H9 (cell line): ENCODE measurements at regions not wholly inside any gene's neighbourhood (a gene's known extent, or its start where the extent isn't known, plus 50 kb on each side); places are given as distances from the start of the nearest gene placed in this dataset.

ENCODE experiments used
- DNase-seq: peaks from one replicate; pipeline ENCODE4 v3.0.0-alpha.2; 2017
- H2AFZ ChIP-seq: one replicate; pipeline ENCODE4 v1.6.1; 2013; ENCODE audit warnings: mild to moderate bottlenecking, low read length, control low read depth, moderate library complexity
- H2AK5ac ChIP-seq: 2 replicates; pipeline ENCODE4 v1.6.1; 2013; ENCODE audit warnings: low read length, control low read depth, mixed read lengths; ENCODE audit not compliant: insufficient read length
- H2BK120ac ChIP-seq: one replicate; pipeline ENCODE4 v1.6.1; 2013; ENCODE audit warnings: low read depth, mild to moderate bottlenecking, low read length, control low read depth, inconsistent platforms; ENCODE audit not compliant: poor library complexity, severe bottlenecking
- H2BK12ac ChIP-seq: 2 replicates; pipeline ENCODE4 v1.6.1; 2013; ENCODE audit warnings: low read length, control low read depth, mixed read lengths, low read depth; ENCODE audit not compliant: insufficient read length
- H2BK15ac ChIP-seq: 2 replicates; pipeline ENCODE4 v1.6.1; 2013; ENCODE audit warnings: low read depth, low read length, control low read depth
- H2BK20ac ChIP-seq: one replicate; pipeline ENCODE4 v1.6.1; 2013; ENCODE audit warnings: low read depth, mild to moderate bottlenecking, low read length, control low read depth, inconsistent platforms; ENCODE audit not compliant: poor library complexity, severe bottlenecking
- H2BK5ac ChIP-seq: 2 replicates; pipeline ENCODE4 v1.6.1; 2013; ENCODE audit warnings: low read length, control low read depth, mixed read lengths; ENCODE audit not compliant: insufficient read length
- H3K14ac ChIP-seq: 2 replicates; pipeline ENCODE4 v1.6.1; 2013; ENCODE audit warnings: low read length, control low read depth; ENCODE audit not compliant: insufficient read depth
- H3K18ac ChIP-seq: 2 replicates; pipeline ENCODE4 v1.6.1; 2013; ENCODE audit warnings: low read depth, mild to moderate bottlenecking, mixed read lengths, low read length, control low read depth; ENCODE audit not compliant: insufficient read length
- H3K23ac ChIP-seq: 2 replicates; pipeline ENCODE4 v1.6.1; 2013; ENCODE audit warnings: low read length, control low read depth, mixed read lengths, low read depth; ENCODE audit not compliant: insufficient read length
- H3K23me2 ChIP-seq: 2 replicates; pipeline ENCODE4 v1.6.1; 2013; ENCODE audit warnings: low read depth, mild to moderate bottlenecking, mixed read lengths, low read length, control low read depth; ENCODE audit not compliant: insufficient read length, poor library complexity, severe bottlenecking
- H3K27ac ChIP-seq: 2 replicates; pipeline ENCODE4 v1.5.1; 2013; ENCODE audit warnings: low read length, control low read depth, mixed read lengths, low read depth; ENCODE audit not compliant: insufficient read length
- H3K27me3 ChIP-seq: 2 replicates; pipeline ENCODE4 v1.6.1; 2013; ENCODE audit warnings: low read length, control low read depth, inconsistent platforms; ENCODE audit not compliant: insufficient read depth
- H3K4ac ChIP-seq: 2 replicates; pipeline ENCODE4 v1.6.1; 2013; ENCODE audit warnings: low read depth, mild to moderate bottlenecking, control low read depth, inconsistent platforms, low read length, moderate library complexity
- H3K4me1 ChIP-seq: 2 replicates; pipeline ENCODE4 v1.6.1; 2013; ENCODE audit warnings: low read length, control low read depth, inconsistent platforms; ENCODE audit not compliant: insufficient read depth
- H3K4me2 ChIP-seq: 2 replicates; pipeline ENCODE4 v1.6.1; 2013; ENCODE audit warnings: low read length, control low read depth, mixed read lengths; ENCODE audit not compliant: insufficient read length, insufficient read depth
- H3K56ac ChIP-seq: 2 replicates; pipeline ENCODE4 v1.6.1; 2013; ENCODE audit warnings: low read depth, mild to moderate bottlenecking, mixed read lengths, low read length, control low read depth; ENCODE audit not compliant: insufficient read length
- H3K79me1 ChIP-seq: 2 replicates; pipeline ENCODE4 v1.6.1; 2013; ENCODE audit warnings: low read depth, mild to moderate bottlenecking, moderate library complexity, low read length, control low read depth, inconsistent platforms; ENCODE audit not compliant: insufficient read depth, poor library complexity, severe bottlenecking
- H3K79me2 ChIP-seq: 2 replicates; pipeline ENCODE4 v1.6.1; 2013; ENCODE audit warnings: low read length, control low read depth, inconsistent platforms; ENCODE audit not compliant: insufficient read depth
- H3K9ac ChIP-seq: 2 replicates; pipeline ENCODE4 v1.6.1; 2013; ENCODE audit warnings: low read length, control low read depth, mixed read lengths; ENCODE audit not compliant: insufficient read length; ENCODE audit errors: extremely low read depth
- H3K9me3 ChIP-seq: one replicate; pipeline ENCODE4 v1.6.1; 2013; ENCODE audit warnings: low read depth, low read length, inconsistent platforms; ENCODE audit not compliant: control insufficient read depth
- H3T11ph ChIP-seq: one replicate; pipeline ENCODE4 v1.6.1; 2013; ENCODE audit warnings: mild to moderate bottlenecking, low read length, control low read depth, inconsistent platforms
- H4K20me1 ChIP-seq: one replicate; pipeline ENCODE4 v1.6.1; 2013; ENCODE audit not compliant: control insufficient read depth, insufficient read length, insufficient read depth
- H4K5ac ChIP-seq: 2 replicates; pipeline ENCODE4 v1.6.1; 2013; ENCODE audit warnings: low read depth, mild to moderate bottlenecking, mixed read lengths, low read length, control low read depth; ENCODE audit not compliant: insufficient read length
- H4K8ac ChIP-seq: replicated peaks from 2 replicates; pipeline ENCODE4 v1.6.1; 2013; ENCODE audit warnings: low read length, control low read depth, mixed read lengths, low read depth; ENCODE audit not compliant: insufficient read length
- H4K91ac ChIP-seq: 2 replicates; pipeline ENCODE4 v1.6.1; 2013; ENCODE audit warnings: low read depth, mild to moderate bottlenecking, moderate library complexity, mixed read lengths, low read length, control low read depth; ENCODE audit not compliant: insufficient read length
- H3K27ac Mint-ChIP-seq, 3 experiments: 2 replicates in 2 of 3; 3 replicates in 1 of 3; pipeline ENCODE4 v1.8.0; 2020 to 2021; ENCODE audit warnings: mixed read lengths in 3 of 3, mild to moderate bottlenecking in 1 of 3, moderate library complexity in 1 of 3
- H3K27me3 Mint-ChIP-seq: 2 replicates; pipeline ENCODE4 v1.8.0; 2021; ENCODE audit warnings: low read depth, mild to moderate bottlenecking, moderate library complexity, mixed read lengths
- H3K36me3 Mint-ChIP-seq, 3 experiments: 2 replicates in 2 of 3; 3 replicates in 1 of 3; pipeline ENCODE4 v1.8.0; 2020 to 2021; ENCODE audit warnings: low read depth in 3 of 3, mixed read lengths in 3 of 3; ENCODE audit not compliant: insufficient read depth in 1 of 3
- H3K4me1 Mint-ChIP-seq, 2 experiments: 2 replicates each; pipeline ENCODE4 v1.8.0; 2020; ENCODE audit warnings: mixed read lengths in 2 of 2
- H3K4me3 Mint-ChIP-seq, 2 experiments: 2 replicates in 1 of 2; 3 replicates in 1 of 2; pipeline ENCODE4 v1.8.0; 2020 to 2021; ENCODE audit warnings: mild to moderate bottlenecking in 2 of 2, mixed read lengths in 2 of 2, moderate library complexity in 1 of 2
- H3K9me3 Mint-ChIP-seq, 2 experiments: 2 replicates in 1 of 2; 3 replicates in 1 of 2; pipeline ENCODE4 v1.8.0; 2020; ENCODE audit warnings: mild to moderate bottlenecking in 2 of 2, mixed read lengths in 2 of 2, moderate library complexity in 1 of 2
- CTCF ChIP-seq: fragments of 200-600 bp; sonication (generic); conservative IDR thresholded peaks from 3 replicates; pipeline ENCODE4 v1.8.0; 2021; ENCODE audit warnings: antibody characterized with exemption, mild to moderate bottlenecking

GRCh38 chr9:78470216-78470615, 173.3 kb downstream of the PSAT1 start:
- no peak overlapping the region for H3K27ac Mint-ChIP-seq
- no peak overlapping the region for H2BK15ac ChIP-seq

More at GRCh38 chr9:78470216-78470615, 173.3 kb downstream of the PSAT1 start:
- no peaks in the 10 kb centered on the region for H3K27me3 ChIP-seq
- H3K27ac ChIP-seq = no peak overlapping the region
- no peak overlapping the region for H4K91ac ChIP-seq
- no peak overlapping the region for H2AFZ ChIP-seq
- no peak overlapping the region for H2BK12ac ChIP-seq
- H4K20me1 ChIP-seq = no peaks in the 10 kb centered on the region
- H3K14ac ChIP-seq = no peak overlapping the region
- H2BK5ac ChIP-seq = no peak overlapping the region
- H3K4ac ChIP-seq = no peak overlapping the region
- no peak overlapping the region for H3K4me2 ChIP-seq
- TF ChIP-seq CTCF = no peak
- H2AK5ac ChIP-seq = no peak overlapping the region
- H3K9me3 Mint-ChIP-seq = no peaks in the 10 kb centered on the region
- no peak overlapping the region for H3K18ac ChIP-seq
- no peak overlapping the region for H3K56ac ChIP-seq
- no peak overlapping the region for H3K4me3 Mint-ChIP-seq
- no peak overlapping the region for H3T11ph ChIP-seq
- H3K36me3 Mint-ChIP-seq = peaks cover 0 to 4% (median 3%) of the 10 kb centered on the region in 3 experiments; a peak in 2 of 7 replicates
- 0 out of 2 replicates have a peak, but pooled peaks cover 2% of the 10 kb centered on the region for H3K4me1 ChIP-seq
- H3K23me2 ChIP-seq = no peaks in the 10 kb centered on the region
- no peak overlapping the region for H3K23ac ChIP-seq
- no peaks in the 10 kb centered on the region for H3K9me3 ChIP-seq
- no peaks in the 10 kb centered on the region for H3K79me1 ChIP-seq
- no peaks in the 10 kb centered on the region for H3K79me2 ChIP-seq
- no peaks in the 10 kb centered on the region for H3K27me3 Mint-ChIP-seq
- no peak for DNase-seq
- H4K8ac ChIP-seq = peak overlapping the region; percentile 43
- no peak overlapping the region for H4K5ac ChIP-seq
- no peak overlapping the region for H2BK120ac ChIP-seq
- no peak overlapping the region for H2BK20ac ChIP-seq
- 0 out of 4 replicates have a peak, but pooled peaks cover 0 to 2% of the 10 kb centered on the region in 2 experiments for H3K4me1 Mint-ChIP-seq
- H3K9ac ChIP-seq = no peak overlapping the region
